Esophagus muscularis mucosa (tissue), 4 donors: ENCODE measurements at regions not wholly inside any gene's neighbourhood (a gene's known extent, or its start where the extent isn't known, plus 50 kb on each side); places are given as distances from the start of the nearest gene placed in this dataset.

ENCODE experiments used
- DNase-seq: peaks from one replicate; pipeline ENCODE4 v3.0.0-alpha.2; 2017; ENCODE audit errors: extremely low spot score
- H3K27ac ChIP-seq, 4 donors: fragments of 200-600 bp; sonication (generic); replicated peaks in 1 of 4; 1 replicate in 3 of 4; 2 replicates in 1 of 4; pipeline ENCODE4 v1.5.1; 2016 to 2019; ENCODE audit warnings: mild to moderate bottlenecking in 1 of 4
- H3K27me3 ChIP-seq, 4 donors: fragments of 200-600 bp; sonication (generic); one replicate each; pipeline versions ENCODE4 v1.5.1 to v1.6.0; 2016 to 2019
- H3K36me3 ChIP-seq, 4 donors: fragments of 200-600 bp; sonication (generic); one replicate each; pipeline ENCODE4 v1.5.1; 2016 to 2019
- H3K4me1 ChIP-seq, 4 donors: fragments of 200-600 bp; sonication (generic); one replicate each; pipeline ENCODE4 v1.5.1; 2016 to 2019
- H3K4me3 ChIP-seq, 4 donors: fragments of 200-600 bp; sonication (generic); 1 replicate in 2 of 4; 2 replicates in 2 of 4; pipeline ENCODE4 v1.5.1; 2016 to 2019; ENCODE audit warnings: mild to moderate bottlenecking in 4 of 4, moderate library complexity in 1 of 4
- H3K9me3 ChIP-seq, 4 donors: fragments of 200-600 bp; sonication (generic); 1 replicate in 3 of 4; 2 replicates in 1 of 4; pipeline ENCODE4 v1.5.1; 2016 to 2019
- EP300 ChIP-seq: sonication (generic); formaldehyde crosslinking; IDR thresholded peaks from one replicate; pipeline ENCODE4 v1.6.1; 2017; ENCODE audit warnings: antibody characterized with exemption
- POLR2A ChIP-seq: fragments of 450-650 bp; IDR thresholded peaks from one replicate; pipeline ENCODE4 v1.6.1; 2017; ENCODE audit warnings: antibody characterized with exemption, moderate library complexity, mild to moderate bottlenecking, low read depth
- POLR2AphosphoS5 ChIP-seq, 2 donors: sonication (generic); formaldehyde crosslinking; IDR thresholded peaks; one replicate each; pipeline ENCODE4 v1.6.1; 2017; ENCODE audit warnings: antibody characterized with exemption in 2 of 2
- WGBS: methylation state at CpG from one replicate; pipeline ENCODE4 v1.1.5; 2018; 5-methylcytosine and 5-hydroxymethylcytosine counted together
- intact Hi-C: fragments of 100-400 bp; cut with DNase I; formaldehyde crosslinking; loops from one replicate; pipeline ENCODE4 v1.15.1; 2023
- TF ChIP-seq, protein P1 (sequence below), 3 experiments: fragments of 200-600 bp in 2 of 3; fragments of 450-650 bp in 1 of 3; sonication (generic) in 2 of 3; IDR thresholded peaks; one replicate each; pipeline ENCODE4 v1.5.1; 2017 to 2019; ENCODE audit warnings: antibody characterized with exemption in 3 of 3, mild to moderate bottlenecking in 2 of 3, moderate library complexity in 1 of 3

DNA sequence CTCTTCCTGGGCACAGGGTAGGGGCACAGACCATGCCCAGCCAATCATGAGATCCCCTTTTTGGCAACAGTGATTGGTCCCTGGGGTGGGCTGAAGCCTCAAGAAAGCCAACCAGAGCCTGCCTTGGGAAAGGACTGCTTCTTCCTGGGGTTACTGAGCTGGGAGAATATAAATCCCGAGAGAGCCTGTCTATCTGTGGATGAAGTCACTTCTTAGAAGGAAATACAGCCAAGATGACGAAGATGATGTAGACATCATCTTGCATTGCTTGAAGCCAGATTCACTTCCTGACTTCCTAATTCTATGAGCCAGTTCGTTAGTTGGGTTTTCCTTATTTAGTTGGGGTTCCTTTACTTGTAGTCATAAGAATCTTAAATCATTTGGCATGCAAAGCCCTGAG, 50.1 kb upstream of the PWWP2A start:
- Histone ChIP-seq H3K9me3 (no peaks in the 10 kb centered on the region), H3K27me3 (no peaks in the 10 kb centered on the region), H3K4me3 (no peak overlapping the region), H3K27ac (no peak overlapping the region), H3K4me1 (peaks cover 22 to 30% (median 23%) of the 10 kb centered on the region in 4 donors), H3K36me3 (no peaks in the 10 kb centered on the region)
- no peak for DNase-seq
- TF ChIP-seq, protein P1, sequence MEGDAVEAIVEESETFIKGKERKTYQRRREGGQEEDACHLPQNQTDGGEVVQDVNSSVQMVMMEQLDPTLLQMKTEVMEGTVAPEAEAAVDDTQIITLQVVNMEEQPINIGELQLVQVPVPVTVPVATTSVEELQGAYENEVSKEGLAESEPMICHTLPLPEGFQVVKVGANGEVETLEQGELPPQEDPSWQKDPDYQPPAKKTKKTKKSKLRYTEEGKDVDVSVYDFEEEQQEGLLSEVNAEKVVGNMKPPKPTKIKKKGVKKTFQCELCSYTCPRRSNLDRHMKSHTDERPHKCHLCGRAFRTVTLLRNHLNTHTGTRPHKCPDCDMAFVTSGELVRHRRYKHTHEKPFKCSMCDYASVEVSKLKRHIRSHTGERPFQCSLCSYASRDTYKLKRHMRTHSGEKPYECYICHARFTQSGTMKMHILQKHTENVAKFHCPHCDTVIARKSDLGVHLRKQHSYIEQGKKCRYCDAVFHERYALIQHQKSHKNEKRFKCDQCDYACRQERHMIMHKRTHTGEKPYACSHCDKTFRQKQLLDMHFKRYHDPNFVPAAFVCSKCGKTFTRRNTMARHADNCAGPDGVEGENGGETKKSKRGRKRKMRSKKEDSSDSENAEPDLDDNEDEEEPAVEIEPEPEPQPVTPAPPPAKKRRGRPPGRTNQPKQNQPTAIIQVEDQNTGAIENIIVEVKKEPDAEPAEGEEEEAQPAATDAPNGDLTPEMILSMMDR (IDR thresholded peaks at IDR 0.05) = no peak
- TF ChIP-seq POLR2A = no peak
- TF ChIP-seq EP300 = no peak
- TF ChIP-seq POLR2AphosphoS5 (IDR thresholded peaks at IDR 0.05) = no peak
- intact Hi-C loops = no loop called here
- 23% methylated on average over 3 of the region's 3 CpGs for WGBS
